ENCODE measurements at regions not wholly inside any gene's neighbourhood (a gene's known extent, or its start where the extent isn't known, plus 50 kb on each side); places are given as distances from the start of the nearest gene placed in this dataset.
"Not testable (repeated sequence)": the region's sequence is repeated elsewhere in the genome, so short reads cannot be mapped to it uniquely, and the experiment has no call there.

GRCh38 chr9:31587146-31587545, 797.3 kb upstream of the ACO1 start:
- DNase-seq, result no peak
- TF ChIP-seq, protein P1, sequence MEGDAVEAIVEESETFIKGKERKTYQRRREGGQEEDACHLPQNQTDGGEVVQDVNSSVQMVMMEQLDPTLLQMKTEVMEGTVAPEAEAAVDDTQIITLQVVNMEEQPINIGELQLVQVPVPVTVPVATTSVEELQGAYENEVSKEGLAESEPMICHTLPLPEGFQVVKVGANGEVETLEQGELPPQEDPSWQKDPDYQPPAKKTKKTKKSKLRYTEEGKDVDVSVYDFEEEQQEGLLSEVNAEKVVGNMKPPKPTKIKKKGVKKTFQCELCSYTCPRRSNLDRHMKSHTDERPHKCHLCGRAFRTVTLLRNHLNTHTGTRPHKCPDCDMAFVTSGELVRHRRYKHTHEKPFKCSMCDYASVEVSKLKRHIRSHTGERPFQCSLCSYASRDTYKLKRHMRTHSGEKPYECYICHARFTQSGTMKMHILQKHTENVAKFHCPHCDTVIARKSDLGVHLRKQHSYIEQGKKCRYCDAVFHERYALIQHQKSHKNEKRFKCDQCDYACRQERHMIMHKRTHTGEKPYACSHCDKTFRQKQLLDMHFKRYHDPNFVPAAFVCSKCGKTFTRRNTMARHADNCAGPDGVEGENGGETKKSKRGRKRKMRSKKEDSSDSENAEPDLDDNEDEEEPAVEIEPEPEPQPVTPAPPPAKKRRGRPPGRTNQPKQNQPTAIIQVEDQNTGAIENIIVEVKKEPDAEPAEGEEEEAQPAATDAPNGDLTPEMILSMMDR (IDR thresholded peaks at IDR 0.05), result no peak
- ATAC-seq, result no peak
- no peak overlapping the region for H3K27ac ChIP-seq
- H3K27me3 ChIP-seq, result no peaks in the 10 kb centered on the region
- H3K36me3 ChIP-seq, result no peaks in the 10 kb centered on the region
- H3K9me3 ChIP-seq, result no peaks in the 10 kb centered on the region
- no peaks in the 10 kb centered on the region for H3K4me1 ChIP-seq
- no peak overlapping the region for H3K4me3 ChIP-seq
- intact Hi-C loops (cut with DNase I), result no loop called here

- H3K9me3 ChIP-seq, result no peaks in the 10 kb centered on the region
- intact Hi-C loops (cut with DNase I), result no loop called here
- no peak overlapping the region for H3K27ac ChIP-seq
- no peaks in the 10 kb centered on the region for H3K27me3 ChIP-seq
- ATAC-seq (peak; percentile 27), DNase-seq (peak in 2 of 4 donors; percentile 28 to 30)
- TF ChIP-seq, protein P1 (IDR thresholded peaks at IDR 0.05), result no peak
- H3K4me1 ChIP-seq, result no peaks in the 10 kb centered on the region
- H3K4me3 ChIP-seq, result no peak overlapping the region
- no peaks in the 10 kb centered on the region for H3K36me3 ChIP-seq
Measured at GRCh38 chr9:31588006-31588405, 796.4 kb upstream of the ACO1 start.

DNA sequence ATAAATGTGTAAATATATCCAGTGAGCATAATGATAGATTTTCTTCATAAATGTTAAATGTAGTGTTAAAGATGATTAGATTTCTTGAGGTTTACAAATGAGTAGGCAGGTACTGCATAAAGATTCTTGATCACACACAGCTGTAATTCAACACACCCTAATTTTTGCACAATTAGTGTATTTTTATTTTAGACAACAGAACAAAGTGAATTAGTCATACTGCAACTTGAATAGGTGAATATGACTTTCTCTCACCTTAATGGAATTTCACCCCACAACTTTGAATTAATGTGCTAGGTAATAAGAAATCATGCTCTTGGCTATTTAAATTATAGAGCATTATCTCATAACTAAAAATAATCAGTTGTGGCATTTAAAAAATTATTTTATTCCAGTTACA, 795.7 kb upstream of the ACO1 start:
- DNase-seq (no peak), ATAC-seq (no peak)
- Histone ChIP-seq H3K4me3 (no peak overlapping the region), H3K9me3 (no peaks in the 10 kb centered on the region), H3K27me3 (no peaks in the 10 kb centered on the region), H3K4me1 (no peaks in the 10 kb centered on the region), H3K36me3 (no peaks in the 10 kb centered on the region), H3K27ac (no peak overlapping the region)
- intact Hi-C loops (cut with DNase I), result no loop called here
- TF ChIP-seq, protein P1 (IDR thresholded peaks at IDR 0.05), result no peak

- TF ChIP-seq, protein P1 (IDR thresholded peaks at IDR 0.05), result no peak
- ATAC-seq (no peak), DNase-seq (no peak)
- H3K36me3 ChIP-seq, result no peaks in the 10 kb centered on the region
- no peaks in the 10 kb centered on the region for H3K9me3 ChIP-seq
- intact Hi-C loops (cut with DNase I), result no loop called here
- no peaks in the 10 kb centered on the region for H3K4me1 ChIP-seq
- no peaks in the 10 kb centered on the region for H3K27me3 ChIP-seq
- H3K27ac ChIP-seq, result no peak overlapping the region
- no peak overlapping the region for H3K4me3 ChIP-seq
Measured at GRCh38 chr9:31590091-31590490, 794.4 kb upstream of the ACO1 start.

- ATAC-seq; intact Hi-C loops (cut with DNase I); H3K36me3 ChIP-seq; H3K27me3 ChIP-seq; H3K4me1 ChIP-seq; DNase-seq; H3K4me3 ChIP-seq; H3K9me3 ChIP-seq; H3K27ac ChIP-seq: not testable (repeated sequence)
Measured at GRCh38 chr9:31597086-31597485, 787.4 kb upstream of the ACO1 start.

DNA sequence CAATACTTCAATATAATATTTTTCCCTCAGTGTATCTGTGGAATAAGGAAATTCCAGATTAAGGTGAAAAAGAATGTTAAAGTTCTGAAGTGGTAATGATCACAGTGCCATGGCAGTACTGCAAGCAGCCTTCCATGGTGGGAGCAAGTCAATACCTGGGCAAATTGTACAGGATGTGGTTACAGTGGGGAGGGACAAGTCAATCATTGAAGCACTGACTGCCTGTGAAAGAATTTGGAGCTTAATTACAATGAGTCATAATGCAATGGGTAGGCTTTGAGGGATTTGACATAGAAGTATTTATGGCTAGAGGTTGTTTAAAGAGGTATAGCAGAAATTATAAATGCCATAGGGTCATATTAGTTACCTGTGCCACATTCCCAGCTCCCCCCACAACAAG, 786.5 kb upstream of the ACO1 start:
- DNase-seq (no peak), ATAC-seq (no peak)
- H3K27me3 ChIP-seq, result no peaks in the 10 kb centered on the region
- H3K36me3 ChIP-seq, result no peaks in the 10 kb centered on the region
- H3K4me3 ChIP-seq, result no peak overlapping the region
- no peaks in the 10 kb centered on the region for H3K9me3 ChIP-seq
- no peaks in the 10 kb centered on the region for H3K4me1 ChIP-seq
- intact Hi-C loops (cut with DNase I), result no loop called here
- no peak overlapping the region for H3K27ac ChIP-seq
- TF ChIP-seq, protein P1 (IDR thresholded peaks at IDR 0.05), result no peak
